Mucosa of descending colon (tissue), 3 donors: ENCODE measurements at regions not wholly inside any gene's neighbourhood (a gene's known extent, or its start where the extent isn't known, plus 50 kb on each side); places are given as distances from the start of the nearest gene placed in this dataset.

ENCODE experiments used
- ATAC-seq: fragments of 200-7000 bp; cut with Tn5 transposase; one replicate; pipeline ENCODE4 v1.9.1; 2020; ENCODE audit warnings: mild to moderate bottlenecking, moderate library complexity
- DNase-seq, 3 donors: peaks; one replicate each; pipeline ENCODE4 v3.0.0-alpha.2; 2020
- H3K36me3 ChIP-seq: fragments of 200-600 bp; one replicate; pipeline ENCODE4 v1.8.0; 2021; ENCODE audit warnings: low read depth, mild to moderate bottlenecking
- H3K4me1 ChIP-seq: fragments of 200-600 bp; one replicate; pipeline ENCODE4 v1.8.0; 2021; ENCODE audit warnings: low read depth, mild to moderate bottlenecking
- H3K4me3 ChIP-seq: fragments of 200-600 bp; one replicate; pipeline ENCODE4 v1.8.0; 2021; ENCODE audit warnings: mild to moderate bottlenecking
- H3K9me3 ChIP-seq: fragments of 200-600 bp; one replicate; pipeline ENCODE4 v1.8.0; 2021; ENCODE audit warnings: mild to moderate bottlenecking
- CTCF ChIP-seq: fragments of 200-600 bp; IDR thresholded peaks from one replicate; pipeline ENCODE4 v1.8.0; 2022; ENCODE audit warnings: antibody characterized with exemption, mild to moderate bottlenecking
- intact Hi-C, 2 donors: fragments of 100-400 bp; cut with DNase I in 1 of 2; cut with micrococcal nuclease in 1 of 2; formaldehyde crosslinking; loops; one replicate each; pipeline versions ENCODE4 v1.11.0 to v1.11.1; 2022; cut with DNase I, micrococcal nuclease
- donor health status: DM: no; HTN: no; CAD: no; lungs with moderate emphysema.
- donor health status: DM: no; HTN: no; CAD: no.
- donor health status: DM: no; HTN: yes; CAD: no.

- H3K4me3 ChIP-seq = no peak overlapping the region
- intact Hi-C loops = no loop called here
- no peak for TF ChIP-seq CTCF
- H3K4me1 ChIP-seq = no peaks in the 10 kb centered on the region
- ATAC-seq (no peak), DNase-seq (no peak)
- no peaks in the 10 kb centered on the region for H3K36me3 ChIP-seq
- H3K9me3 ChIP-seq = no peaks in the 10 kb centered on the region
Measured at GRCh38 chr3:159144891-159145290, 343.0 kb downstream of the MFSD1 start.

GRCh38 chr3:159146392-159146791, 344.5 kb downstream of the MFSD1 start:
- Histone ChIP-seq H3K4me1 (no peaks in the 10 kb centered on the region), H3K9me3 (no peaks in the 10 kb centered on the region), H3K4me3 (no peak overlapping the region), H3K36me3 (no peaks in the 10 kb centered on the region)
- intact Hi-C loops = no loop called here
- TF ChIP-seq CTCF = no peak
- DNase-seq (no peak), ATAC-seq (no peak)

- TF ChIP-seq CTCF = no peak
- Histone ChIP-seq H3K36me3 (no peaks in the 10 kb centered on the region), H3K4me3 (no peak overlapping the region), H3K4me1 (no peaks in the 10 kb centered on the region), H3K9me3 (no peaks in the 10 kb centered on the region)
- ATAC-seq (no peak), DNase-seq (no peak)
- intact Hi-C loops = no loop called here
Measured at GRCh38 chr3:159146856-159147435, 345.1 kb downstream of the MFSD1 start.

GRCh38 chr3:159147813-159148212, 346.0 kb downstream of the MFSD1 start:
- DNase-seq = no peak
- Histone ChIP-seq H3K9me3 (no peaks in the 10 kb centered on the region), H3K4me3 (no peak overlapping the region), H3K36me3 (no peaks in the 10 kb centered on the region), H3K4me1 (no peaks in the 10 kb centered on the region)
- intact Hi-C loops = no loop called here
- TF ChIP-seq CTCF = no peak
- no peak for ATAC-seq

GRCh38 chr3:159148466-159148865, 346.6 kb downstream of the MFSD1 start:
- H3K4me3 ChIP-seq = no peak overlapping the region
- DNase-seq (no peak), ATAC-seq (no peak)
- TF ChIP-seq CTCF = no peak
- H3K36me3 ChIP-seq = no peaks in the 10 kb centered on the region
- intact Hi-C loops = no loop called here
- H3K9me3 ChIP-seq = no peaks in the 10 kb centered on the region
- no peaks in the 10 kb centered on the region for H3K4me1 ChIP-seq

- no peaks in the 10 kb centered on the region for H3K36me3 ChIP-seq
- no peak overlapping the region for H3K4me3 ChIP-seq
- intact Hi-C loops = no loop called here
- DNase-seq = no peak
- H3K9me3 ChIP-seq = no peaks in the 10 kb centered on the region
- TF ChIP-seq CTCF = no peak
- H3K4me1 ChIP-seq = no peaks in the 10 kb centered on the region
- no peak for ATAC-seq
Measured at GRCh38 chr3:159149131-159149530, 347.3 kb downstream of the MFSD1 start.
